NCI-H2196 (cell line): ENCODE measurements at regions not wholly inside any gene's neighbourhood (a gene's known extent, or its start where the extent isn't known, plus 50 kb on each side); places are given as distances from the start of the nearest gene placed in this dataset.
"Not testable (repeated sequence)": the region's sequence is repeated elsewhere in the genome, so short reads cannot be mapped to it uniquely, and the experiment has no call there.

Experiments
- DNase-seq: peaks from one replicate; lab custom pipeline; 2025; ENCODE audit not compliant: unreplicated experiment; lab: John Stamatoyannopoulos, UW

DNA sequence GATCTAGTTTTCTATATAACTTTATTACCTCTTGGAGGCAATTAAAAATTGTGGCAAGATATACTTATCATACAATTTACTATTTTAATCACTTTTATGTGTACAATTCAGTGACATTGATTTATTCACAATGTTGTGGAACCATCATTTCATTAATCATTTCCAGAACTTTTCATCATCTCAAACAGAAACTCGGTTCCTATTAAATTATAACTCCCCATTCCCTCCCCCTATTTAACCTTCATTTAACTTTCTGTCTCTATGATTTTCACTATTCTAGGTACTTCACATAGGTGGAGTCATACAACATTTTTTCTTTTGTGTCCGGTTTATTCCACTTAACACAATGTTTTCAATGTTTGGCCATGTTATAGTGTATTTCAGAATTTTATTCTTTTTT, 252.8 kb downstream of the REEP3 start:
- no peak for DNase-seq

DNA sequence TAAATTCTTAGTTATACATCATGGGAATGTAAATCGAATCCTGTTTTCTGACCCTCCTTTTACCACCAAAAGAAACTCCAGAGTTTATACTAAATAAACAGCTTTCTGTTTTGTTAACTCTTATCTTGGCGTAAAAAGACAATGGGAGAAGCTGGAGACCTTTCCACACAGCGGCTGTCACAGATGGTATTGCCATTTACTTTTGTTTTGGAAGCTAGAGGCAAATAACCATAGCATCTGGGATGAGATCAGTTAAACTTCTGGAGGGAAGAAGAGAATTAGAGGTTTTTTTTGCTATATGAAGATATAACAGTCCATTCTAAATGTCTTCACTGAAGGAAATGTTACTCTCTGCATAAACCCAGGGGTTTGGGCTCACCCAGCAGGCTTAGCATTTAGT, 258.9 kb downstream of the REEP3 start:
- no peak for DNase-seq

DNA sequence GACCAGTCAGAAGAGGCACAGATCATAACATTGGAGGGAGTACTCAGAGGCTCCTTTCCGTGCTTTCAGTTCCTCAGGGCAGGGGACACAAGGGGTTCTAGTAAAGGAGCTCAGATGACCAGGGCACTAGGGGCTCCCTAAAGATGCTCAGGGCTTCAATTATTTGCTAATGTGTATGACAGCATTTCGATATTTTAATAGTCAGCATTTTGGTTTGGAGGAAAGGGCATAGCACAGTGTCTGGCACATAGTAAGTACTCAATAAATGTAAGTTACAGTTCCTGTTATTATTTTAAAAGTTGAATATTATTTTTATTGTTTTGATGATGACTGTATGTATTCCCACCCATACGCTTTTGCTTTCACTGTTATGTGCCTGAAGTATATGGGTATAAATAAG, 260.0 kb downstream of the REEP3 start:
- DNase-seq: no peak

DNA sequence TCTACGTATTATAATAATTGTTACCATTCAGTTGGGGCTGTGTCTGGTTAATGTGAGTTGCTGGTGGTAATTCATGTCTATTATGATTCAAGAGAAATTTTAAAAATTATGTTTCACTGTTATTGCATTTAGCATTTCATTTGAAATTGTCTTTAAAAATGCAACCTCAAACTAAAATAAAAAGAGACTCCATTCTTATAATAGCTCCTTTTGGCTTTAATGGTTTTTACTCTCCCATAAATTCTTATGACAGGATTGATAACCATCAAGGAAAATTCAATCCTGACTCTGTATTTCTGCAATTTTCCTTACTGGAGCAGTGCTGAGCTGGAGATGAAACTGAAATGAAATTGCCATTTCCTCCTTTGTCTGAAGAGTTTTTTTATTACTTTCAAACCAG, 262.7 kb downstream of the REEP3 start:
- no peak for DNase-seq

DNA sequence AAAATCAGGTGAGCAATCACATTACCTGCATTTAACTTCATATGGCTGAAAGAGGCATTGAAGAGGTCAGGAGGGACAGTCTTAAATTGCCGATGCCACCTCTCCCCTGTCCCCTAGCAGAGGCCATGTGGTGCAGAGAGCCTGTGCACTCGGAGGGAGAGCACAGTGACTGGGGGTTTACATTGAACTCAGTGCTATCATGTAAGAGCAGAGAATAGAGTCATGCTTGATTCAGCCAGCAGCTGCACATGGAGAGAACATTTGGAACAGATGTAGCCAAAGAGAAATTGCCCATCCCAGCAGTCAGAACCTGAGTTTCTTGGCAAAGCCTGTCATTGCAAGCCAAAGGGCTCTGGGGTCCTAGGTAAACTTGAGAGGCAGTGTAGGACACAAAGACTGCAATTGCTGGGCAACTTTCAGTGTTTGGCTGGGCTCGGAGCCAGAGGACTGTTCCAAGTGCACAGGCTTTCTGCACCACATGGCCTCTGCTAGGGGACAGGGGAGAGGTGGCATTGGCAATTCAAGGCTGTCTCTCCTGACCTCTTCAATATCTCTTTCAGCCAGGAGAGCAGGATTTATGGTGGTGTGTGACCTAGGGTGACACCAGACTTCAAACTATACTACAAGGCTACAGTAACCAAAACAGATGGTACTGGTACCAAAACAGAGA, 267.1 kb downstream of the REEP3 start:
- DNase-seq: no peak

DNA sequence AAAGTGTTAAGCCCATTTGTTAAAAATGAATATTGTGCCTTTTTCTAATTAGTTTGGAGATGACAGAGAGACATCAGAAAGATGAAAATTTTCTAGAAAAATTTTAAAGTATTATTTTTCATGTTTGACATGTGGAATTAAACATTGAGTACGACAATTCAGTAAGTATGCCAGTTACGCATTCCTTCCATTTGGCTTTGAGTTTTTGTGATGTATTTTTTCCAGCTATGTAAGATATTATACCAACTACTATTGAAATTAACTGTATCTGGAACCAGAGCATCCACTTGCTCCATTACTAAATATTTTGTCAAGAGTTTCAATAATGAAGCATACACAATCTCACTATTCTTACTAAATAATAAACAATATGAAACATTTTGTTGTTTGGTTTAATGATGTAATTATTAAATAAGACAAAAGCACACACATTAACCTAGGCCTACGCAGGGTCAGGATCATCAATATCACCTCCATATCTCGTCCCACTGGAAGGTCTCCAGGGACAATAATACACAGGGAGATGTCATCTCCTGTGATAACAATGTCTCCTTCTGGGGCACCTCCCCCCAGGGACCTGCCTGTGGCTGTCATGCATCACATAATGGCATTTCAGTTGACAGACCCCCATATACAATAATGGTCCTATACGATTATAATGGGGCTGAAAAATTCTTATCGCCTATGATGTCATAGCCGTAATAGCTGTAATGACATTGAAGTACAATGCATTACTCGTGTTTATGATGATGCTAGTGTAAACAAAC, 274.1 kb downstream of the REEP3 start:
- DNase-seq: no peak

DNA sequence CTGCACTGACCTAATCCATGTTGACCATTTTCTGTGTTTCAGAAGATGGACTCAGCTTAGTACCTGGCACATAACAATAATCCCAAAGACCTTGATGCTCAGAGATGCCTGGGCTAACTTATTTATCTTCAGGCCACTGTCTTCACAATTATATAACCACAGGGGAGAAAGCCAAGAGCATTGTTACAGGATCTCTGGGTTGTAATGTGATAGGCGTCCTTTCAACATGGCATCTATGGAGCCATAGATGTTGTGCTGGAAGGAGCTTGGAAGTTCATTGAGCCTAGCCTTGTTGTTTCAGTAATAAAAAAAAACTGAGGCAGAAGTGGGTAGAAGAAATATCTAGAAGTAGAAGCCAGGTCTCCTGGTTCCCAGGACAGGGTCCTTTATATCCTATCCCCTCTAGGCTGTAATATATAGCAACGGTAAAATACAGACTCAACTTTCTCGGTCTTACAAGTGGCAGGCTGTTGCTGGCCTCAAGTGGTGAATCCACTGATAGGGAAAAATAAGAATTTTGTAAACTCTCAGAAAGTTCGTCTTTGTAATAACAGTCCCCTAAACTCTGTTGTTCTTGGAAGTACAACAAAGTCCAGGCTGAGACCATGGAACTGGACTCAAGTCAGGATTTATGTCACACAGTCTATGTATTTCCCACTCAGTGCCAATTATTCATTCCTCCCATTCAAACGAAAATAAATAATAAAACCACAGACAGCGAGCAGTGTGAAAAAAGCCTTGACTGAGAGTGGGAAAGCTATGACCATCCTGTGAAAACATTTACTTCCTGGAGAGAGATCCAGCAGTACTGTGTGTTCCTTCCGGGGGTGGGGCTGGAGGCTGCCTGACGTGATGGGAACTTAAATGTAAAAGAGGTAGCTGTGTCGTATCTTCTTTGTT, 277.6 kb downstream of the REEP3 start:
- DNase-seq: no peak

DNA sequence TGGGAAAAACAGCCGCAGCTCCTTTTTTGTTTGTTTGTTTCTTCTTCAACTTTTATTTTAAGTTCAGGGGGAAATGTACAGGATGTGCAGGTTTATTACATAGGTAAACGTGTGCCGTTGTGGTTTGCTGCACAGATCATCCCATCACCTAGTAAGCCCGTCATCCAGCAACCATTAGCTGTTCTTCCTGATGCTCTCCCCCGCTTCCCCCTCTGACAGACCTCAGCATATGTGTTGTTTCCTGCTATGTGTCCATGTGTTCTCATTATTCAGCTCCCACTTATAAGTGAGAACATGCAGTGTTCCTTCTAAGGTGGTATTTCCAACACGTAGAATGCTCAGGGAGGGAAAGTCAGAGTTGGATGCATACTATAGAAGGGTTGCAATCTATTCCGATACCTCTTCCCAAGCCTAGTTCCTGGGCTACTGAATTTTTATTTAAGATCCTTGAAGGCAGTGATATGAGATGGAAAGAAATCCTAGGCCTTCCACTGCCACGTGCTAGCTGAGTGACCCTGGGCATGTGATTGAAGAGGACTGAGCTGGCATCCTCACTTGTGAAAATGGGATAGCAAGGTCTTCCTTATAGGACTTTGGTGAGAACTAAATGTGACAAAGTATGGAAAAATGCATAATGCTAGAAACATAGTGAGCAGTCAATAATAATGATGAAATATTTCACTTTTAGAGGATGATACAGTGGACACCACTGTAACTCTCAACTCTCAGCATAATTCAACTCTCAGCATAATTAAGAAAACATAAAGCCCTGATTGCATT, 278.5 kb downstream of the REEP3 start:
- no peak for DNase-seq

DNA sequence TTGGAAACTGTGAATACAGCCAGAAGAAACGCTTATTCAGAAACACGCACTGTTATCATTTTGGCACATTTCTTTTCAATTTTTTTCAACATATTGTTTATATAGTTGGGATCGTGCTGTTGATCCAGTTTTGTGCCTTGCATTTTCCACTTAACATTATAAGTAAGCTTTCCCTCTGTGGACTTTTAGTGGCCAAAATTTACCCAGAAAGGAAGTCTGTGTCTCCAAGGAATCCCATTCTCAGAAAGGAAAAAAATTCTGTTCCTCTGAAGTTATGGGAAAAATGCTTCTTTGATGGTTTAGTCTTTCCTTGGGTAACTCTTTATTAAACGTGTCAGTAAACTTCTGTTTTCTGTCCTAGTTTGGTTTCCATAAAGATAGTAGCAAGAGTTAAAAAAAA, 280.0 kb downstream of the REEP3 start:
- no peak for DNase-seq

DNA sequence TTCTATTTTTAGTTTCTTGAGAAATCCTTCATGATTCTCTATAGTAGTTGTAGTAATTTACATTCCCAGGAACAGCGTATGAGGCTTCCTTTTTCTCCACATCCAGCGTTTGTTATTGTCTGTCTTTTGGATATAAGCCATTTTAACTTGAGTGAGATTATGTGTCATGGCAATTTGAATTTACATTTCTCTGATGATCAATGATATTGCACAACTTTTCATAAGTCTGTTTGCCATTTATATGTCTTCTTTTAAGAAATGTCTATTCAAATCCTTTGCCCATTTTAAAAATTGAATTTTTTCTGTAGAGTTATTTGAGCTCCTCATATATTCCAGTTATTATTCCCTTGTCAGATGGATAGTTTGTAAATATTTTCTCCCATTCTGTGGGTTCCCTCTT, 285.1 kb downstream of the REEP3 start:
- DNase-seq: no peak

DNA sequence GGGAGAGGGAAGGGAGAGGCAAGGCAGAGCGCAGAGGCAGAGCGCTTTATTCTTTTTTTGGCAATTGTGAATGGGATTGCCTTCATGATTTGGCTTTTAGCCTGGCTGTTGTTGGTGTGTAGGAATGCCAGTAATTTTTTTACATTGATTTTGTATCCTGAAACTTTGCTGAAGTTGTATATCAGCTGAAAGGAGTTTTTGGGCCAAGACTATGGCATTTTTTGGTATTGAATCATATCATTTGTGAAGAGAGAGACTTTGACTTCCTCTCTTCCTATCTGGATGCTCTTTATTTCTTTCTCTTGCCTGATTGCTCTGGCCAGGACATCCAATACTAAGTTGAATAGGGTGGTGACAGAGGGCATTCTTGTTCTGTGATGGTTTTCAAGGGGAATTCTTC, 291.3 kb downstream of the REEP3 start:
- no peak for DNase-seq

DNA sequence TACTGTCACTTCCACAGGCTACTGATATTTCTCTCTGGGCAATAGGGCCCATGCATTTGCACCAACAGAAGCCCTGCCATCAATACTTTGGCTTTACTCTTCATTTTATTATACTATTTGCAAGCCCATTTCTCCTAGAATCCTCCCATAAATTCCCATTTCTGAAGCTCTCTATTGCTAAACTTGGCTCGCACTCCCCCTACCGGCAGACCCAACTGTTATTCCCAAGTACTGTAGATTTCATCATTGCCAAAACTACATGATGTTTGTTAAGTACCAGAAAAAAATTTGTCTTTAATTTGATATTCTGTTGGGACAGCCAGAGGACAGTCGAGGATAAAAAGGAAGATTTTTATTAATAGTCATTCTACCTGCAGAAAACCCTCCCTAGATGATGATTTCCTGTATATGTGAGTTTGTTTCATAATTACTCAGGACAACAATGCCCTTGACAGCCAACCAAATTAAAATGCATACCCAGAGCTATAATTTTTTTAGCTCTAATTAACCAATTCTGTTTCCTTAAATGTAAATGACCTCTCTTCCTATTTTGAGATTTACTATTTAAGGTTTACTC, 298.6 kb downstream of the REEP3 start:
- DNase-seq: peak; percentile 45

DNA sequence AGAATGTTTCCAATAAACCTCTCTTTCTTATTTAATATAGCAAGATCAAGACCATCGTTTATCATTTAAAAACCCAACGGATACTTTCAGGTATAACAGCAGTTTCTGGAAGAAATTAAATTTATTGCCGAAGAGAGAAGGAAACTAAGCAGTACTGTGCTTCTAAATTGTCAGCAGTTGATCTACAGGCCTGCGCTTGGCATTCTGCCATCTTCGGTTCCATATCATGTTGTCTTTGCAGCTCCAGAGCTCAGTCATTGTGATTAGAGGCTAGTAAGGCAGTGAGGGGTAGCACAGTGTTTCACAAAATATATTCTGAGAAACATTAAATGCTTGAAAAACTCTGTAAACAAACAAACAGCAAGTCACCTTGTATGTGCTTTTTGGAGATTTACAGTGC, 301.3 kb downstream of the REEP3 start:
- DNase-seq: no peak

DNA sequence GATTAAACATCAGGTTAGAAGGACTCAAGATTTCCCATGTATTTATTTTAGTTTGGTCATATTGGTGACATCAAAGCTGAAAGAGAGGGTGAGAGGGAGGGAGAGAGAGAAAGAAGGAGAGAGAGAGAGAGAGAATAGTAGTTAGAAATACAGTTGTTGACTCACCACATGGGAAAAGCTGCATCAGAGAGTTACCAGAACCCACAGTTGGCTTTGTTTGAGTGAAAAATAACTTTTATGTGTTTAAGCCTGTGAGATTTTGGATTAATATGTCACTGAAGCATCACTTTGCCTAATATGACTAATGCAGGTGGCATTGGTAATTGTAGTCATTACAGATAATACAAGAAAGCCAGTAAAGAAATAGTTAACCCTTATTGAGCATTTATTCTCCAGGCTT, 303.9 kb downstream of the REEP3 start:
- no peak for DNase-seq

DNA sequence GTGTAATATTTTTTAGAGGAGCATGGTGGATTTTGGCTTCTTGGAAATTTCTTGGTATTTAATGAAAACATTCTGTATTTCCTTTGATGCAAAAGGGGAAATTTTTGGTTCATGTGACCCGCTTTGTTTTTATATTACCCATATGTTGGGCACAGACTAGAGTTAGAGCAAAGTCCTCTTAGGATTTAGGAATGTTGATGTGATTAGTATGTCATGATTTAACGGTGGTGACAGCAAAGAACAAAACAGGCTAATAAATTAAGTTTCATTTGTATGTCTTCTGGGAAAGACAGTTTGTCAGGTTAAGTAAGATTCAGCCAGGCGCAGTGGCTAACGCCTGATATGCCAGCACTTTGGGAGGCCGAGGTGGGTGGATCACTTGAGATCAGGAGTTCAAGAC, 304.6 kb downstream of the REEP3 start:
- DNase-seq: no peak

DNA sequence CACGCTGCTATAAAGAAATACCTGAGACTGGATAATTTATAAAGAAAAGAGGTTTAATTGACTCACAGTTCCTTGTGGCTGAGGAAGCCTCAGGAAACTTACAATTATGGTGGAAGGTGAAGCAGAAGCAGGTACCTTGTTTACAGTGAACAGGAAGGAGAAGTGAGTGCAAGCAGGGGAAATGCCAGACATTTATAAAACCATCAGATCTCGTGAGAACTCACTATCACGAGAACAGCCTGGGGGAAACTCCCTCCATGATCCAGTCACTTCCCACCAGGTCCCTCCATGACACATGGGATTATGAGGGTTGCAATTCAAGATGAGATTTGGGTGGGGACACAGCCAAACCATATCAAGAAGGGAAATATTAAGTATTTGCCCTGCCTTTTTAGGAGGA, 305.8 kb downstream of the REEP3 start:
- DNase-seq: not testable (repeated sequence)

DNA sequence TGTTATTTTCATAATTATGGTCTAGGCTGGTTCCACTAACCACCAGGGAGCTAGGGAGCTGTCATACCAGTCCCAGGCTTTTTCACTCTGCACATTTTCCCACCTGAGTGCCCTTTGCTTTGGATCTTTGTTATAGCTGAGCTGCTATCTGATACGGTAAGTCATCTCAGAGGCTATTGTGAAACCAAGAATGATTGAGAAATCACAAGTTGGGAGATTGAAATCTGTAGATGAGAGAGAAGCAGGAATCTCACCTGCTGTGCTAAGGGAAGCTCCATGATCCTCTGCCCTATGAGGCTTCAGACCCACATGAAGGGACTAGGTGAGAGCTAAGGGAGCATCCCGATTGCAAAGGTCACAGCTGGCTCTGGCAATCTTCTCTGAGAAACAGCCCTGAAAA, 307.8 kb downstream of the REEP3 start:
- DNase-seq: no peak

DNA sequence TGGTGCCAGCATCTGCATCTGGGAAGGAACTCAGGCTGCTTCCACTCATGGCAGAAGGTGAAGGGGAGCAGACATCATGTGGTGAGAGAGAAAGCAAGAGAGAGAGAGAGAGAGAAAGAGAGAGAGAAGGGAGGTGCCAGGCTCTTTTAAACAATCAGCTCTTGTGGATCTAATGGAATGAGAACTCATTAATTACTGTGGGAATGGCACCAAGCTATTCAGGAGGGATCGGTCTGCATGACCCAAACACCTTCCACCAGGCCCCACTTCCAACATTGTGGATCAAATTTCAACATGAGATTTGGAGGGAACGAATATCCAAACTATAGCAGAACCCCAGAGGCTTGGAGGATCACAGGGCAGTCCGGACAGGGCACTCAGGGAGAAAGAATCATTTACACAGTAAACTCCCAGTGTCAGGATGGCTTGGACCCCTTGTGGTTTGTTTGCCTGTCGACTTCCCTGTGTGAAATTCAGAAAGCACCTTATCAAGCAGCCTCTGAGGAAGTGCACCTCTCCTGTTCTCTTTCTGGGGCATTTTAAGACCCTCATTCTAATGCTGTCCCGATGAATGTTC, 308.5 kb downstream of the REEP3 start:
- DNase-seq: no peak

DNA sequence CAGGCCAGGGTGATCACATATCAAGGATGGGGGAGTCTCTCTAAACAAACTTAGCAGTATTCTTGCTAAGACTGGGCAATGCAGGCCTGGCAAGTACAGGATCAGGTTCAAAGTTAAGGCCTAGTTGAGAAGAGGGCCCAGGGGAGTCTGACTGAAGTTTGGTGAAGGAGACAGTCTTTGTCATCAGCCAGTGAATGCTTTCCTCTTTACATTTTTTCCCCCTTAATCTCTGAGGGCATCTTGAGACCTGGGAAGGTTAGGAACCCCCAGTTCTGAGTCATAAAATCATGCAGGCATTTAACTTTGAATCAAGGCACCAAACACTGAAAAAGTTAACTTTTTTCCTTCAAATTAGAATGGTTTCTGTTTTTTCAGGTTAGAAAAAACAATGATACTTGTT, 311.5 kb downstream of the REEP3 start:
- no peak for DNase-seq

DNA sequence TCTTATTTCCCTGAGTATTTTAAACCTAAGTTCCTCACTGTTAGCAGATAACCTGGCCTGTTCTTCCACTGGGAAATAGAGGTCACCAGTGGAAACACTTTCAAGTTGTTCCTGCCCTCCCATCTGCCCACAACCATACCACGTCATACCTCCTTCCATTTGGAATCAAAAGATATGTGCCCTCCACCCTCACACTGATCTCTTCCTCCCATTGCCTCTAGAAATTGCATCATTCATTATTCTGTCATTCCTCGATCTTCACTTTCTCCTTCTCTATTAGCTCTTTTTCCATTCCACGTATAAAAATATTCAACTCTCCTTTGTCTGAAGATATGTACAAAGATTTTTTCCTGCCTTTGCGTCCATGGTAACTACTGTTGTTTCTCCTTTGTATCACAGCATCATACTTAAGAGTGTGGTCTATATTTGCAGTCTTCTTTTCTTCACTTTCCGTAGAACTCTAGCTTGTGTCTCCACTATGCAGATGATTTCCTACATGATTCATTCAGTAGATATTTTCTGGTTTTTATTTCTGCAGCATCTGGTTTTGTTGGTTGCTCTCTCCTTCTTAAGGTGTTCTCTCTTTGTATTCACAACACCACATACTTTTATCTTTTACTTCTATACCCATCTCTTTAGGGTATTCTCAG, 312.3 kb downstream of the REEP3 start:
- DNase-seq: no peak
